HEK293 (cell line): ENCODE measurements at regions not wholly inside any gene's neighbourhood (a gene's known extent, or its start where the extent isn't known, plus 50 kb on each side); places are given as distances from the start of the nearest gene placed in this dataset.

Source experiments
- CTCF ChIA-PET: fragments of 350-600 bp; formaldehyde crosslinking; extraction: SDS; loops from one replicate; lab custom pipeline; 2021; ENCODE audit warnings: antibody characterized with exemption; lab: Yijun Ruan, JAX
- POLR2A ChIA-PET: fragments of 300-600 bp; formaldehyde crosslinking; extraction: SDS; loops from one replicate; lab custom pipeline; 2020; ENCODE audit warnings: antibody characterized with exemption, inconsistent platforms; lab: Yijun Ruan, JAX
- H3K27ac ChIP-seq: fragments of 200-500 bp; sonication (Bioruptor generic); 2 replicates; pipeline ENCODE4 v1.5.1; 2014; ENCODE audit warnings: low read depth, low read length, control low read depth, inconsistent platforms; ENCODE audit errors: extremely low read depth
- H3K36me3 ChIP-seq, 2 experiments: fragments of 200-500 bp in 1 of 2; sonication (Bioruptor generic) in 1 of 2; 1 replicate in 1 of 2; 2 replicates in 1 of 2; pipeline ENCODE4 v1.5.1; 2014 to 2017; ENCODE audit warnings: inconsistent platforms in 2 of 2, low read length in 2 of 2; ENCODE audit not compliant: control insufficient read depth in 2 of 2, insufficient read depth in 1 of 2
- H3K4me1 ChIP-seq: fragments of 200-500 bp; sonication (Bioruptor generic); 2 replicates; pipeline ENCODE4 v1.5.1; 2014; ENCODE audit warnings: mild to moderate bottlenecking, low read length, inconsistent platforms; ENCODE audit not compliant: control insufficient read depth, insufficient read depth
- H3K4me3 ChIP-seq: 2 replicates; pipeline ENCODE4 v1.5.1; 2011; ENCODE audit warnings: low read depth, mild to moderate bottlenecking, control low read depth, low read length, moderate library complexity
- H3K9me3 ChIP-seq: fragments of 200-500 bp; sonication (Bioruptor generic); 2 replicates; pipeline ENCODE4 v1.5.1; 2014; ENCODE audit warnings: low read depth, low read length, inconsistent platforms; ENCODE audit not compliant: control insufficient read depth, insufficient read depth
- GLIS2 ChIP-seq: fragments of 450-650 bp; formaldehyde crosslinking; IDR thresholded peaks from 2 replicates; pipeline ENCODE4 v1.5.1; 2016; ENCODE audit warnings: missing biosample characterization, missing genetic modification characterization
- KLF7 ChIP-seq: fragments of 450-650 bp; formaldehyde crosslinking; IDR thresholded peaks from 2 replicates; pipeline ENCODE4 v1.5.1; 2016; ENCODE audit warnings: missing biosample characterization, missing genetic modification characterization, borderline replicate concordance
- PRDM10 ChIP-seq: fragments of 450-650 bp; formaldehyde crosslinking; IDR thresholded peaks from 2 replicates; pipeline ENCODE4 v1.5.1; 2016; ENCODE audit warnings: missing biosample characterization, missing genetic modification characterization
- SP3 ChIP-seq: fragments of 450-650 bp; formaldehyde crosslinking; IDR thresholded peaks from 2 replicates; pipeline ENCODE4 v1.5.1; 2016; ENCODE audit warnings: missing biosample characterization, missing genetic modification characterization
- SP7 ChIP-seq: fragments of 450-650 bp; formaldehyde crosslinking; IDR thresholded peaks from 2 replicates; pipeline ENCODE4 v1.5.1; 2016; ENCODE audit warnings: missing biosample characterization, missing genetic modification characterization
- ZEB2 ChIP-seq: fragments of 450-650 bp; formaldehyde crosslinking; IDR thresholded peaks from 2 replicates; pipeline ENCODE4 v1.5.1; 2016; ENCODE audit warnings: missing biosample characterization, missing genetic modification characterization
- ZFP69B ChIP-seq: fragments of 450-650 bp; formaldehyde crosslinking; IDR thresholded peaks from 2 replicates; pipeline ENCODE4 v1.5.1; 2016; ENCODE audit warnings: missing biosample characterization, missing genetic modification characterization
- ZIC2 ChIP-seq: fragments of 450-650 bp; formaldehyde crosslinking; IDR thresholded peaks from 2 replicates; pipeline ENCODE4 v1.5.1; 2016; ENCODE audit warnings: missing biosample characterization, missing genetic modification characterization
- ZNF335 ChIP-seq: fragments of 450-650 bp; formaldehyde crosslinking; conservative IDR thresholded peaks from 2 replicates; pipeline ENCODE4 v1.5.1; 2016; ENCODE audit warnings: missing biosample characterization, missing genetic modification characterization
- ZNF48 ChIP-seq: fragments of 450-650 bp; formaldehyde crosslinking; IDR thresholded peaks from 2 replicates; pipeline ENCODE4 v1.5.1; 2016; ENCODE audit warnings: missing biosample characterization, missing genetic modification characterization
- ZNF513 ChIP-seq: fragments of 450-650 bp; IDR thresholded peaks from 2 replicates; pipeline ENCODE4 v1.5.1; 2018; ENCODE audit warnings: missing biosample characterization, missing genetic modification characterization
- ZNF600 ChIP-seq: fragments of 450-650 bp; formaldehyde crosslinking; IDR thresholded peaks from 2 replicates; pipeline ENCODE4 v1.5.1; 2016; ENCODE audit warnings: missing biosample characterization, missing genetic modification characterization

- Histone ChIP-seq H3K4me3 (no peak overlapping the region), H3K9me3 (no peaks in the 10 kb centered on the region)
- no peak for TF ChIP-seq SP7 (tag by site-specific recombination)
- no peak for TF ChIP-seq ZNF513 (tag by site-specific recombination)
- no peak for TF ChIP-seq SP3 (tag by site-specific recombination)
- TF ChIP-seq ZIC2 (tag by site-specific recombination) = 0 out of 2 replicates have a peak, but pooled peaks have one; percentile 21
- TF ChIP-seq PRDM10 (tag by site-specific recombination) = peak; percentile 24; the same call in 1 of the 2 replicates
- TF ChIP-seq ZNF335 (tag by site-specific recombination) = peak; percentile 61
- no peak for TF ChIP-seq KLF7 (tag by site-specific recombination)
- TF ChIP-seq, all 188 proteins: peak for 3
- Histone ChIP-seq H3K27ac (no peak overlapping the region), H3K4me1 (peaks cover 12% of the 10 kb centered on the region; the same call in 1 of the 2 replicates), H3K36me3 (no peaks in the 10 kb centered on the region)
- POLR2A ChIA-PET = interaction anchor here (0.8 kb wide), 1 partner anchor 120 kb away, joined by 3 read pairs; no protein-coding TSS in a partner anchor
- CTCF ChIA-PET = interaction anchor here (0.5 to 0.7 kb wide), 3 partner anchors 35 to 1503 kb away, joined by 3 to 5 read pairs (median 3); no protein-coding TSS in a partner anchor
Observed at GRCh38 chr1:116255486-116256285, 117.4 kb upstream of the ATP1A1 start.

GRCh38 chr1:116256286-116256649 lies 116.8 kb upstream of the ATP1A1 start:
- TF ChIP-seq ZNF600 (0 out of 2 replicates have a peak, but pooled peaks have one; percentile 49), ZNF48 (tag by site-specific recombination) (no peak)
- no peak overlapping the region for H3K27ac ChIP-seq
- no peak overlapping the region for H3K4me3 ChIP-seq
- peaks cover 12% of the 10 kb centered on the region; the same call in 1 of the 2 replicates for H3K4me1 ChIP-seq
- ChIA-PET POLR2A (interaction anchor here (0.8 kb wide), 1 partner anchor 119 kb away, joined by 3 read pairs; no protein-coding TSS in a partner anchor), CTCF (interaction anchor here (0.5 to 0.7 kb wide), 2 partner anchors 34 to 1503 kb away, joined by 3 to 5 read pairs; no protein-coding TSS in a partner anchor)
- H3K9me3 ChIP-seq = no peaks in the 10 kb centered on the region
- no peaks in the 10 kb centered on the region for H3K36me3 ChIP-seq

GRCh38 chr1:116256875-116257274 lies 116.2 kb upstream of the ATP1A1 start:
- TF ChIP-seq ZFP69B (tag by site-specific recombination) (no peak), ZEB2 (no peak), GLIS2 (tag by site-specific recombination) (no peak)
- Histone ChIP-seq H3K4me3 (no peak overlapping the region), H3K9me3 (no peaks in the 10 kb centered on the region), H3K27ac (no peak overlapping the region), H3K4me1 (peaks cover 12% of the 10 kb centered on the region; the same call in 1 of the 2 replicates), H3K36me3 (no peaks in the 10 kb centered on the region)
- CTCF ChIA-PET = interaction anchor here (0.7 to 1.1 kb wide), 2 partner anchors 14 to 34 kb away, joined by 3 read pairs; no protein-coding TSS in a partner anchor
- POLR2A ChIA-PET = no interaction called here
